Loucy (cell line): ENCODE measurements at regions not wholly inside any gene's neighbourhood (a gene's known extent, or its start where the extent isn't known, plus 50 kb on each side); places are given as distances from the start of the nearest gene placed in this dataset.

Experiments used
- H2AFZ ChIP-seq: fragments of 200-600 bp; sonication (generic); 2 replicates; pipeline ENCODE4 v1.6.0; 2016; ENCODE audit warnings: antibody characterized with exemption, mild to moderate bottlenecking, low read length, moderate library complexity
- H3F3A ChIP-seq: fragments of 200-600 bp; 2 replicates; pipeline ENCODE4 v1.6.0; 2016; ENCODE audit warnings: antibody characterized with exemption, low read depth, mild to moderate bottlenecking
- H3K27me3 ChIP-seq: fragments of 200-600 bp; sonication (generic); 2 replicates; pipeline ENCODE4 v1.6.1; 2014; ENCODE audit warnings: low read length, mild to moderate bottlenecking; ENCODE audit not compliant: insufficient read depth, poor library complexity, severe bottlenecking
- H3K36me3 ChIP-seq: fragments of 200-600 bp; sonication (generic); 2 replicates; pipeline ENCODE4 v1.6.1; 2016; ENCODE audit warnings: low read length; ENCODE audit not compliant: insufficient read depth
- H3K4me1 ChIP-seq: fragments of 200-600 bp; sonication (generic); 2 replicates; pipeline ENCODE4 v1.5.1; 2014; ENCODE audit warnings: low read length, mild to moderate bottlenecking; ENCODE audit not compliant: insufficient read depth, poor library complexity, severe bottlenecking
- H3K4me2 ChIP-seq: fragments of 200-600 bp; sonication (generic); 2 replicates; pipeline ENCODE4 v1.6.0; 2014; ENCODE audit warnings: antibody characterized with exemption, low read length, low read depth, mild to moderate bottlenecking; ENCODE audit not compliant: poor library complexity, severe bottlenecking
- H3K4me3 ChIP-seq: fragments of 200-600 bp; sonication (generic); 2 replicates; pipeline ENCODE4 v1.5.1; 2014; ENCODE audit warnings: low read length, mild to moderate bottlenecking, mixed read lengths; ENCODE audit not compliant: poor library complexity, severe bottlenecking
- H3K79me2 ChIP-seq: fragments of 200-600 bp; sonication (generic); 2 replicates; pipeline ENCODE4 v1.6.1; 2014; ENCODE audit warnings: low read length; ENCODE audit not compliant: insufficient read depth
- H3K9ac ChIP-seq: fragments of 200-600 bp; sonication (generic); 2 replicates; pipeline ENCODE4 v1.6.0; 2014; ENCODE audit warnings: mild to moderate bottlenecking, low read depth, low read length, moderate library complexity; ENCODE audit not compliant: poor library complexity, severe bottlenecking
- H3K9me2 ChIP-seq: fragments of 200-600 bp; sonication (generic); replicated peaks from 2 replicates; pipeline ENCODE4 v1.6.1; 2016; ENCODE audit warnings: low read depth, low read length, mixed read lengths
- H3K9me3 ChIP-seq: fragments of 200-600 bp; sonication (generic); 2 replicates; pipeline ENCODE4 v1.6.1; 2014; ENCODE audit warnings: mild to moderate bottlenecking, antibody characterized with exemption, low read length, low read depth; ENCODE audit not compliant: insufficient read depth
- H4K20me1 ChIP-seq: fragments of 200-600 bp; sonication (generic); 2 replicates; pipeline ENCODE4 v1.6.0; 2014; ENCODE audit warnings: antibody characterized with exemption, low read length, mild to moderate bottlenecking; ENCODE audit not compliant: insufficient read depth, poor library complexity, severe bottlenecking
- EZH2phosphoT487 ChIP-seq: fragments of 200-600 bp; IDR thresholded peaks from 2 replicates; pipeline ENCODE4 v1.6.1; 2018; ENCODE audit warnings: antibody characterized with exemption, mild to moderate bottlenecking, moderate library complexity, borderline replicate concordance
- TF ChIP-seq, protein P1 (sequence below): fragments of 200-600 bp; sonication (generic); conservative IDR thresholded peaks from 2 replicates; pipeline ENCODE4 v1.5.1; 2014; ENCODE audit warnings: mild to moderate bottlenecking, antibody characterized with exemption, low read length

DNA sequence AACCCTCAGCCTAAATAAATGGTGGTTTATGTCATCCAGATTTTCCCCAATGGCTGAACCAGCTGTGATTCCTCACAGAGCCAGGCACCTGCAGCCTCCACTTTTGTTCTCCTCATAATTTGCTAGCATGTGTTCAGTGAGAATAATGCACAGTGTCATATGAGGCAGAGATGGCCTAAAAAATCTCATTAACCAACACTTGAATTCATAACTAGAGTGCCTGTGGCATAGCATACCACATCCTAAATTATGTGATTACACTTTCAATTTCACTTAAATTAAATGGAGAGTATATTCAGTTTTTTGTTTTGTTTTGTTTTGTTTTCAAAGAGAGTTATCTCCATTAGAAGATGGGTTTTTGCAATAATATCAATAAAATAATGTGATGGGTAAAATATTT lies 488.0 kb downstream of the CBLN2 start:
- Histone ChIP-seq H3K27me3 (no peaks in the 10 kb centered on the region), H2AFZ (no peak overlapping the region), H3K4me1 (no peaks in the 10 kb centered on the region), H3F3A (no peaks in the 10 kb centered on the region), H3K4me3 (no peak overlapping the region), H3K9ac (no peak overlapping the region), H3K79me2 (no peaks in the 10 kb centered on the region), H4K20me1 (no peaks in the 10 kb centered on the region), H3K9me2 (no peaks in the 10 kb centered on the region), H3K4me2 (no peak overlapping the region), H3K9me3 (no peaks in the 10 kb centered on the region), H3K36me3 (no peaks in the 10 kb centered on the region)
- TF ChIP-seq EZH2phosphoT487 = no peak
- TF ChIP-seq, protein P1, sequence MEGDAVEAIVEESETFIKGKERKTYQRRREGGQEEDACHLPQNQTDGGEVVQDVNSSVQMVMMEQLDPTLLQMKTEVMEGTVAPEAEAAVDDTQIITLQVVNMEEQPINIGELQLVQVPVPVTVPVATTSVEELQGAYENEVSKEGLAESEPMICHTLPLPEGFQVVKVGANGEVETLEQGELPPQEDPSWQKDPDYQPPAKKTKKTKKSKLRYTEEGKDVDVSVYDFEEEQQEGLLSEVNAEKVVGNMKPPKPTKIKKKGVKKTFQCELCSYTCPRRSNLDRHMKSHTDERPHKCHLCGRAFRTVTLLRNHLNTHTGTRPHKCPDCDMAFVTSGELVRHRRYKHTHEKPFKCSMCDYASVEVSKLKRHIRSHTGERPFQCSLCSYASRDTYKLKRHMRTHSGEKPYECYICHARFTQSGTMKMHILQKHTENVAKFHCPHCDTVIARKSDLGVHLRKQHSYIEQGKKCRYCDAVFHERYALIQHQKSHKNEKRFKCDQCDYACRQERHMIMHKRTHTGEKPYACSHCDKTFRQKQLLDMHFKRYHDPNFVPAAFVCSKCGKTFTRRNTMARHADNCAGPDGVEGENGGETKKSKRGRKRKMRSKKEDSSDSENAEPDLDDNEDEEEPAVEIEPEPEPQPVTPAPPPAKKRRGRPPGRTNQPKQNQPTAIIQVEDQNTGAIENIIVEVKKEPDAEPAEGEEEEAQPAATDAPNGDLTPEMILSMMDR = no peak

DNA sequence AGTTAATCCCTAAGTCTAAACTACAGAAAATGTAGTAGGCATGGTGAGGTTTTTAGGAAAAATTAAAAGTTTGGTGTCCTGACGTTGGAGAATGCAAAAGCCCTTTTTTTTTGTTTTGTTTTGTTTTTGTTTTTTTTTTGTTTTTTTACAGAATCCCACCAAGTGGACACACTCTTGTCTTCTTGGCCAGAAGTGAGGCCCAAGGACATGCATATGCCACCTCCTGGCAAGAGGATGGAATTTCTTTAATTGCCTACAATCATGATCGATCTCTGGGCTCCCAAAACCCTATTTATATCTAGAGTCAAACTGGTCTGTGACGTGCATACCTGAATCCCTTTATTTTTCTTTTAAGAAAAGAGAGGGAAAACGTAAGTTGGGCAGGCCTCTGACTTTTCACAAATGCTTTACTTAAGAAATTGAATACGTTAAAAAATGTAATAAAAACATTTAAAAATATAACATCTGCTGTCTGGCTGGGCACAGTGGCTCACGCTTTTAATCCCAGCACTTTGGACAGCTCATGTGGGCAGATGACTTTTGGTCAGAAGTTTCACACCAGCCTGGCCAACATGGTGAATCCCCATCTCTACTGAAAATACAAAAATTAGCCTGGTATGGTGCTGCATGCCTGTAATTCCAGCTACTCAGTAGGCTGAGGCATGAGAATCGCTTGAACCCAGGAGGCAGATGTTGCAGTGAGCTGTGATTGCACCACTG lies 502.7 kb downstream of the CBLN2 start:
- no peaks in the 10 kb centered on the region for H3F3A ChIP-seq

DNA sequence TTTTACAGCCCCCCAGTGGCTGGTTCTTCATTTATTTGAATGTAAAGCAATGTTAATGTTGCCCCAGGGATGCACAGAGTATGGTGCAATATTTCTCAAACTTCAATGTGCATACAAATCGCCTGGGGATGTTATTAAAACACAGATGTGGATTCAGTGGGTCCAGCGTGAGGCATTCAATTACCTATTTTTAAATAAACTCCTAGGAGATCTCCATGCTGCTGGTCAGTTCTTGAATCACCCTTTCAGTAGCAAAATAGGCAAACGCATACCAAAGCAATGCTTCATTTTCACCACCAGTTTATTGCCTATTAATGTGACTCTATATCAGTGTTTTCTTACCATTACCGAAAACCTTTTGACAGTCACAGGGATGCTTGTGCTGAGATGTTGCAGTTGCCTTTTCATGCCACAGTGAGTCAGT lies 530.7 kb downstream of the CBLN2 start:
- no peaks in the 10 kb centered on the region for H4K20me1 ChIP-seq
- TF ChIP-seq EZH2phosphoT487 = no peak
- TF ChIP-seq, protein P1 = no peak
- H3K9me2 ChIP-seq = no peaks in the 10 kb centered on the region
- no peaks in the 10 kb centered on the region for H3K36me3 ChIP-seq
- no peaks in the 10 kb centered on the region for H3F3A ChIP-seq
- H3K4me3 ChIP-seq = no peak overlapping the region
- H2AFZ ChIP-seq = no peak overlapping the region
- H3K27me3 ChIP-seq = no peaks in the 10 kb centered on the region
- H3K4me2 ChIP-seq = no peak overlapping the region
- no peaks in the 10 kb centered on the region for H3K4me1 ChIP-seq
- H3K9ac ChIP-seq = no peak overlapping the region
- no peaks in the 10 kb centered on the region for H3K9me3 ChIP-seq
- H3K79me2 ChIP-seq = no peaks in the 10 kb centered on the region

More for the DNA sequence above, 502.7 kb downstream of the CBLN2 start:
- no peaks in the 10 kb centered on the region for H3K9me3 ChIP-seq
- no peak overlapping the region for H3K4me2 ChIP-seq
- H3K27me3 ChIP-seq = no peaks in the 10 kb centered on the region
- H3K79me2 ChIP-seq = no peaks in the 10 kb centered on the region
- no peak overlapping the region for H3K4me3 ChIP-seq
- H3K4me1 ChIP-seq = no peaks in the 10 kb centered on the region
- no peaks in the 10 kb centered on the region for H3K36me3 ChIP-seq
- no peak overlapping the region for H3K9ac ChIP-seq
- no peaks in the 10 kb centered on the region for H4K20me1 ChIP-seq
- no peak overlapping the region for H2AFZ ChIP-seq
- TF ChIP-seq EZH2phosphoT487 = no peak
- TF ChIP-seq, protein P1 = no peak
- H3K9me2 ChIP-seq = no peaks in the 10 kb centered on the region
